GM19468 (cell line): ENCODE measurements at regions not wholly inside any gene's neighbourhood (a gene's known extent, or its start where the extent isn't known, plus 50 kb on each side); places are given as distances from the start of the nearest gene placed in this dataset.
A peak's percentile ranks its signal among the peaks of the same experiment; 100 is the strongest.
"Not testable (repeated sequence)": the region's sequence is repeated elsewhere in the genome, so short reads cannot be mapped to it uniquely, and the experiment has no call there.

ENCODE experiments used
- ATAC-seq: cut with Tn5 transposase; IDR thresholded peaks from one replicate; pipeline ENCODE4 v1.9.1; 2021; ENCODE audit warnings: mild to moderate bottlenecking, moderate library complexity, moderate number of reproducible peaks; ENCODE audit not compliant: unreplicated experiment; ENCODE audit errors: extremely low read depth

- ATAC-seq = no peak
These were observed 139.1 kb upstream of the SFSWAP start for GRCh38 chr12:131571827-131572226.

- ATAC-seq = no peak
These were observed 138.3 kb upstream of the SFSWAP start for GRCh38 chr12:131572626-131573025.

DNA sequence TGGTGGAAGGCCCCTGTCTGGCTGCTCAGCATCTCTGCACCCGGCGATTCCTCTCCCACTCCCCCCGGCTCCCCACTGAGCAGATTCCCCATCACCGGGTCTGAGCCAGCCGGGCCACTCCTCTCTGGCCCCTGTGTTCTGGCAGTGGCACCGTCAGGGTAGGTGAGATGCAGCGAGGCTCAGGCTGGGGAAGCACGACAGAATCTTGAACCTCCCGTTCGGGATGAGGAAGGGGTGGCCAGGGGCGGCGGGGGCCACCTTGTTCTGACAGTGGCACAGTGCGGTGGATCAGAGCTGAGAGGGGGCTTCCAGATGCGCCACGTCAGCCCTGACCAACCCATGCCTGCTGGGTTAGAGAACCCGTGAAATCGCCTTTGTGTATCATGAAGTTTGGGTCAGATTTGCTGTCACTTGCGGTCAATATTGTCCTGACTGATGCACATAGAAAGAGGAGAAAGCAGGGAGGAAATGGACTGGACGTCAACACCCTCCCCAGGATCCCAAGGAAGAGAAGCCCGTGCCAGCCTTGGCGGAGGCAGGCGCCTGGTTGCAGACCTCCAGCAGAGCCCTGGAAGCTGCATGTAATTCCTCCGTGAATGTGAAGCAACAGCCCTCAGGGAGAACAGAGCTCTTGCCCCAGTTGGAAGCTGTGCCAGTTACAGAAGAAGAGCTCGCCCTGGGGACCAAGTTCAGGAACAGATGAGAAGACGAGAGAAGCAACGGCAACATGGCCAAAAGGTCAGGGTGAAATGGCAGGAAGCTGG, 137.1 kb upstream of the SFSWAP start:
- ATAC-seq = no peak

- ATAC-seq = no peak
These were observed 136.5 kb upstream of the SFSWAP start for GRCh38 chr12:131574395-131574771.

DNA sequence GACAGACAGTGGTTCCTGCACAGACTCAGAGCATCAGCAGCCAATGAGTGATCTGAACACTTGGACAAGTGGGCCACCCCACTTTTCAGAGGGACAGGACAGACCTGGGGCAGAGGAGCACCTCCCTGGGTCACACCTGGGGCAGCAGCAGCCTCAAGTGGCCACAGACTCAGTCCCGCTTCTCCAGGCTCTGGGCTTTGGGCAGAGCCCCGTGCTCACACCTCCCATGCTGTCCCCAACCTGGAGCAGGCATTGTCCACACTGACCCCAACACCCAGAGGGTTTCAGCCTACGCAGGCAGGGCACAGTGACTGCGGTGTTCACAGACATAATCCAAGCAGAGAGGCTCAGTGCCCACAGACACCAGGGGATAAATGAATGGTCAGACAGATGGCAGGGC, 135.5 kb upstream of the SFSWAP start:
- no peak for ATAC-seq

- not testable (repeated sequence) for ATAC-seq
These were observed 134.2 kb upstream of the SFSWAP start for GRCh38 chr12:131576734-131577133.

DNA sequence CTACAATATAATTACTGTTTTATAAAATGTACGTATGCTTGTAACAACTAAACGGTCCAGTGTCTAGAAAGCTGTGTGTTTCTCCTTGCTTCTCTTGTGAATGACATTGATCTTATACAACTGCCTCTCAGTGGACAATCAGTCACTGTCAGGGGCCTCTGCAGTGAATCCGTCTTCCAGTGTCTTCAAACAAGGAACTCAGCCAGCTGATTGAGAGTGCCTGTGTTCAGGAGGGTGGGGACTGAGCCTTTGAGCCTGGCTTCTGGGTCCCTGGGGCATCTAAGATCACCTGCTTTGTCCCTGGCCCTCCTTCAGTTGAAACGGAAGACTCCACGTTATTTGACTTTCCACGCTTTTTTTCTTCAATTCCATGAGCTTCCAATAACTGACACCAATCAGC, 133.1 kb upstream of the SFSWAP start:
- no peak for ATAC-seq

GRCh38 chr12:131578828-131579470, 131.9 kb upstream of the SFSWAP start:
- no peak for ATAC-seq

DNA sequence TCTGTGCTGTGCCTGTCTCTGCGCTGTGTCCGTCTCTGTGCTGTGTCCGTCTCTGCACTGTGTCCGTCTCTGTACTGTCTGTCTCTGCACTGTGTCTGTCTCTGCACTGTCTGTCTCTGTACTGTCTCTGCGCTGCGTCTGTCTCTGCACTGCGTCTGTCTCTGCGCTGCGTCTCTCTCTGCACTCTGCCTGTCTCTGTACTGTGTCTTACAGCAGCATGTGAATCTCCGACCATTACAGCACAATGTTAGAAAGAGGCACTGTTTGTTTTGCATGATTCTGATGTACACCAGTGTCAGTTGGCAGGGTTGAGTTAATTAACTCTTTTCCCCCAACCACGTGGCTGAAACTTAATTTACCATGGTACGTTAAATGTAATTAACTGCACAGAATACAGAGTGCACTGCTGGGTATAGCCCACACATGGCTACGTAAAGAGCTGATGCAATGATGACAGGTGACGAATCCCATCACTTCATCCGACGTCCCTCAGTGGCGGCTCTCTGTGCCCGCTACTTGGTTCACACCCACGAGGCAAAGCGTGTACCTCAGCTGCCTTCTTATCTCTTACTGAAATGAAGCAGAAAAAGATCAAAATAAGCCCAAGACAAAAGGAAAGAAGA, 127.7 kb upstream of the SFSWAP start:
- ATAC-seq = no peak

DNA sequence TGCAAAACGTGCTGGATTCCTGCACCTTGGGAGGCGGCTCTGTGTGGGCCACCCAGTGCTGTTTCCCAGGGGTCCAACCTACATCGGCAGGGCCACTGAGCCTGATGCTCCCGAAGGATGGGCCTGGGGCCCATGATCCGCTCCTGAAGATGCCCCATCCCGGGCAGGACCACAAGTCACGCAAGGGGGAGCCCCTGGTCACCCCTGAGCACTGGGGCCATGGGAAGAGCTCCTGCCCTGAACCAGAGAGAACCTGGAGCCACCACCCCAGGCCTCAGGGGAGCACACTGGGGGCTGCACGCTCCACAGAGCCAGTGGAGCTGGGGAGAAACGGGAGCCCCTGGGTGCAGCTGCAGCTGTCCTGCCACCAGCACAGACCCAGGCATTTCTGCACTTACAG, 124.6 kb upstream of the SFSWAP start:
- no peak for ATAC-seq

DNA sequence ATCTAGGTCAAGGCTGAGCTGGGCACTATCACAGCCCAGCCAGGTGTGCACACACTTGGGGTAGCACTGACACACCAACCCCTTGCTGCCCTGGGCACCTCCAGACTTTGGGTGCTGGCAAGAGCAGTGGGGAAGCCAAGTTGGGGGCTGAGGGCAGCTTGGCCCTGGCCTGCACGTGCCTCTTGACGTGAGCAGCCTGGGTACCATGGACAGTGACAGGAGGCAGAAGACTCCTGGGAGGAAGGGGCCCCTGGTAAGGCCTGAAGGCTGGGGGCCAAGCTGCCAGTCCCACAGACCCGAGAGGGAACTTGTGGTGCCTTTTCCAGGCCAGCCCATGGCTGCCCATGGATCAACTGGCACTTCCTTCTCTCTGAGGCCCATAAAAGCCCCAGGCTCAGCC, 124.1 kb upstream of the SFSWAP start:
- ATAC-seq = no peak

DNA sequence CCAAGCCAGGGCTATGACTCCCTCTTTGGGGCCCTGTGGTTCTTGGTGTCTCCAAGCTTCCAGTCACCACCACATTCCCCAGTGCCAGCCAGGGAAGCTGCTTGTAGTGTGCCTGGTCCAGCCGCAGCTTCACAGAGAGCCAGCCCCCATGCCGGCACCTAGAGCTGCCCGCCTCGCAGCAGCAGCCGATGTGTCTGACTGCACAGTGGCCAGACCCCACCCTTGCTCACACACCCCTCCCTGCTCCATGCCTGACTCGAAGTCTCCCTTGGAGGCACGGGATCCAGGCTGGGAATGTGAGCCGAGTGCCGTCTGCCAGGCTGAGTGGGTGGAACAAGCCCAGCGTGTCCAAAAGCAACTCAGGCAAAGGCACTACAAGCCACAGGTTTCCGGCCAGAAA, 123.3 kb upstream of the SFSWAP start:
- ATAC-seq = no peak

GRCh38 chr12:131589221-131589897, 121.5 kb upstream of the SFSWAP start:
- no peak for ATAC-seq

GRCh38 chr12:131589966-131590365, 120.9 kb upstream of the SFSWAP start:
- no peak for ATAC-seq

- no peak for ATAC-seq
These were observed 119.8 kb upstream of the SFSWAP start for GRCh38 chr12:131591136-131591535.

GRCh38 chr12:131591714-131592709, 118.9 kb upstream of the SFSWAP start:
- ATAC-seq = no peak

GRCh38 chr12:131592972-131593371, 117.9 kb upstream of the SFSWAP start:
- ATAC-seq = peak; percentile 63

DNA sequence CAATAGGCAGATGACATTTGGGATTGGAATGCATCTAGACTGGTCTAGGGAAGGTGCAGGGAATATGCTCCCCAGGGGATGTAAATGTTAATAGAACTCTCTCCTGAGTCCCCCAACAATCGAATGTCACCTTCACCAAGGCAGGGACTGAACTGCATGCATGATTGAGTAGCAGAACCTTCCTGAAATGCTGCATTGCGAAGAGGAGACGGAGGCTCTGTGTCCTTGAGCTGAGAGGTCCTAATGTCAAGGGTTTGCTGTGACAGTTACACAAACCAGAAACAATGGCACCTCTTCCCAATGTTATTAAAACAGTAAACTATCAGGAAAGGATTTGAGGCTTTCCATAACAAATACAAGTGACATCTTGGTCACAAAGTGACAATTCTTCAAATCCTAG, 117.5 kb upstream of the SFSWAP start:
- no peak for ATAC-seq

GRCh38 chr12:131596115-131596514, 114.8 kb upstream of the SFSWAP start:
- no peak for ATAC-seq

DNA sequence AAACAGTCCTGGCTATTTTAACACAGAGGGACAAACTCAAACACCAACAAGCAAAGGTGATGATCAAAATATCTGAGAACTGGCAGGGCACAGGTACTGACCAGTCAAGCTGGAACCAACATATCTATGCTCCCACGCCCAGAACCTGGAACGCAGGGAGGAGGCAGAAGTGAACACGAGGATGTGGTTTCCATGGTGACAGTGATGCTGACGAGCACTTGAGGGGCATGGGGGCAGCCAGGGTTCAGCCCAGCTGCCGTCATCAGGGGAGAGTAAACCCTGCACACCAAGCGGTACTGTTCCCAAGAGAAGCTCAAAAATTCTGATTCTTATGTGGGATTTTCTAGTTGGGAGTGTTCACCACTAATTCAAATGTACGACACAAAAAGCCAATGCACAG, 113.6 kb upstream of the SFSWAP start:
- no peak for ATAC-seq
